Ovary (tissue), 3 donors: ENCODE measurements at regions not wholly inside any gene's neighbourhood (a gene's known extent, or its start where the extent isn't known, plus 50 kb on each side); places are given as distances from the start of the nearest gene placed in this dataset.

ENCODE experiments used
- CTCF ChIP-seq, 3 donors: fragments of 450-650 bp in 2 of 3; fragments of 200-600 bp in 1 of 3; IDR thresholded peaks; one replicate each; pipeline versions ENCODE4 v1.5.1 to v1.8.0; 2016 to 2022; ENCODE audit warnings: antibody characterized with exemption in 3 of 3, mild to moderate bottlenecking in 1 of 3
- POLR2A ChIP-seq: fragments of 450-650 bp; IDR thresholded peaks from one replicate; pipeline ENCODE4 v1.6.1; 2017; ENCODE audit warnings: antibody characterized with exemption, mild to moderate bottlenecking, moderate library complexity
- donor health status: DM: no; HTN: no; CAD: no.

GRCh38 chrX:7704205-7704604 is 138.8 kb upstream of the VCX start:
- TF ChIP-seq CTCF (IDR thresholded peaks at IDR 0.05) (no peak), POLR2A (no peak)
